PC-3 (cell line): ENCODE measurements at regions not wholly inside any gene's neighbourhood (a gene's known extent, or its start where the extent isn't known, plus 50 kb on each side); places are given as distances from the start of the nearest gene placed in this dataset.

Experiments
- ATAC-seq: fragments of 200-7000 bp; cut with Tn5 transposase; 2 replicates; pipeline ENCODE4 v1.9.1; 2020; ENCODE audit warnings: mild to moderate bottlenecking, moderate library complexity
- BruUV-seq: library from RNA; stranded (reverse); fragments of 400-500 nt; replicated peaks from 2 replicates; lab custom pipeline; 2021; lab: Mats Ljungman, UMichigan
- CTCF ChIA-PET: fragments of 300-600 bp; sonication (Branson Sonifier 250); formaldehyde crosslinking; loops from one replicate; lab custom pipeline; 2022; ENCODE audit warnings: antibody characterized with exemption; lab: Charles Lee
- POLR2A ChIA-PET: fragments of 300-600 bp; sonication (Branson Sonifier 250); formaldehyde crosslinking; loops from one replicate; lab custom pipeline; 2022; ENCODE audit warnings: antibody characterized with exemption; ENCODE audit not compliant: unreplicated experiment; lab: Charles Lee
- DNase-seq: peaks from one replicate; pipeline ENCODE4 v3.0.0-alpha.2; 2015
- H2AFZ ChIP-seq: fragments of 300-600 bp; sonication (generic); 2 replicates; pipeline ENCODE4 v1.6.0; 2016; ENCODE audit warnings: antibody characterized with exemption, low read length
- H3F3A ChIP-seq: fragments of 300-600 bp; sonication (generic); one replicate; pipeline ENCODE4 v1.6.0; 2017; ENCODE audit warnings: antibody characterized with exemption, low read length, control low read depth, mild to moderate bottlenecking; ENCODE audit not compliant: unreplicated experiment
- H3K27ac ChIP-seq: fragments of 300-600 bp; sonication (generic); 2 replicates; pipeline ENCODE4 v1.5.1; 2016; ENCODE audit warnings: mild to moderate bottlenecking, low read length
- H3K27me3 ChIP-seq: fragments of 300-600 bp; sonication (generic); 2 replicates; pipeline ENCODE4 v1.6.1; 2016; ENCODE audit warnings: low read length, mixed read lengths
- H3K36me3 ChIP-seq: fragments of 300-600 bp; sonication (generic); 2 replicates; pipeline ENCODE4 v1.6.1; 2016; ENCODE audit warnings: low read depth, mixed run types, low read length, mixed read lengths
- H3K4me1 ChIP-seq: fragments of 300-600 bp; sonication (generic); 2 replicates; pipeline ENCODE4 v1.5.1; 2016; ENCODE audit warnings: low read length; ENCODE audit not compliant: insufficient read depth
- H3K4me2 ChIP-seq: fragments of 300-600 bp; sonication (generic); 2 replicates; pipeline ENCODE4 v1.6.0; 2016; ENCODE audit warnings: low read length
- H3K4me3 ChIP-seq: fragments of 300-600 bp; sonication (generic); 2 replicates; pipeline ENCODE4 v1.5.1; 2016; ENCODE audit warnings: mild to moderate bottlenecking, low read length, mixed read lengths
- H3K79me2 ChIP-seq: fragments of 300-600 bp; sonication (generic); 2 replicates; pipeline ENCODE4 v1.6.1; 2017; ENCODE audit warnings: low read length, mixed read lengths
- H3K9ac ChIP-seq: fragments of 300-600 bp; sonication (generic); 2 replicates; pipeline ENCODE4 v1.6.0; 2016; ENCODE audit warnings: mild to moderate bottlenecking, low read length
- H3K9me2 ChIP-seq: fragments of 300-600 bp; sonication (generic); replicated peaks from 2 replicates; pipeline ENCODE4 v1.6.1; 2016; ENCODE audit warnings: mixed run types, low read length, mixed read lengths
- H3K9me3 ChIP-seq: fragments of 300-600 bp; sonication (generic); 2 replicates; pipeline ENCODE4 v1.6.1; 2016; ENCODE audit warnings: low read length, mixed read lengths
- H4K20me1 ChIP-seq: fragments of 300-600 bp; sonication (generic); 2 replicates; pipeline ENCODE4 v1.6.1; 2016; ENCODE audit warnings: low read length, mixed read lengths
- EZH2 ChIP-seq: fragments of 300-600 bp; sonication (generic); IDR thresholded peaks from one replicate; pipeline ENCODE4 v1.6.1; 2017; ENCODE audit warnings: antibody characterized with exemption, mild to moderate bottlenecking, low read length; ENCODE audit not compliant: unreplicated experiment
- EZH2phosphoT487 ChIP-seq: fragments of 300-600 bp; sonication (generic); IDR thresholded peaks from 2 replicates; pipeline ENCODE4 v1.6.1; 2018; ENCODE audit warnings: mild to moderate bottlenecking, antibody characterized with exemption, low read length, borderline replicate concordance
- intact Hi-C: fragments of 100-400 bp; cut with micrococcal nuclease; formaldehyde crosslinking; loops from 2 replicates; pipeline ENCODE4 v1.9.0; 2023
- TF ChIP-seq, protein P1 (sequence below): fragments of 300-600 bp; sonication (generic); conservative IDR thresholded peaks from 2 replicates; pipeline ENCODE4 v1.5.1; 2017; ENCODE audit warnings: antibody characterized with exemption, low read depth, mild to moderate bottlenecking, low read length

DNA sequence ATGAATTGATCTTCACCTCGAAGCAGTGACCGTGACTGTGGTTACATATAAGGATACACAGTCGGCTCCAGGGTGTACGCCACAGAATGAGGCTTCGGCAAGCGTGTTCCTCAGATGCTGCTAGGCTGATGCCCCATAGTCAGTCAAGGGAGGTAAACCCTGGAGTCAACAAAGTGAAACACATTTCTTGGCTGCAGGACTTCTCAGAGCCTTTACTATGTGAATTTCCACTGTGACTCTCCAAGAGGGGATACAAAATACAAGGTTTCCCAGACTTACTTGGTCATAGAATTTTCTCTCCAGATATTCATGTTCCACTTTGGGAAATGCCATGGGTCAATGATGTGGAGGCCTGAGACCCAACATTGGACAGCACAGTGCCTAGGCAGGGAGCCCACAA is 260.6 kb downstream of the BCL11B start:
- no peak for TF ChIP-seq EZH2
- no peak for TF ChIP-seq EZH2phosphoT487
- TF ChIP-seq, protein P1, sequence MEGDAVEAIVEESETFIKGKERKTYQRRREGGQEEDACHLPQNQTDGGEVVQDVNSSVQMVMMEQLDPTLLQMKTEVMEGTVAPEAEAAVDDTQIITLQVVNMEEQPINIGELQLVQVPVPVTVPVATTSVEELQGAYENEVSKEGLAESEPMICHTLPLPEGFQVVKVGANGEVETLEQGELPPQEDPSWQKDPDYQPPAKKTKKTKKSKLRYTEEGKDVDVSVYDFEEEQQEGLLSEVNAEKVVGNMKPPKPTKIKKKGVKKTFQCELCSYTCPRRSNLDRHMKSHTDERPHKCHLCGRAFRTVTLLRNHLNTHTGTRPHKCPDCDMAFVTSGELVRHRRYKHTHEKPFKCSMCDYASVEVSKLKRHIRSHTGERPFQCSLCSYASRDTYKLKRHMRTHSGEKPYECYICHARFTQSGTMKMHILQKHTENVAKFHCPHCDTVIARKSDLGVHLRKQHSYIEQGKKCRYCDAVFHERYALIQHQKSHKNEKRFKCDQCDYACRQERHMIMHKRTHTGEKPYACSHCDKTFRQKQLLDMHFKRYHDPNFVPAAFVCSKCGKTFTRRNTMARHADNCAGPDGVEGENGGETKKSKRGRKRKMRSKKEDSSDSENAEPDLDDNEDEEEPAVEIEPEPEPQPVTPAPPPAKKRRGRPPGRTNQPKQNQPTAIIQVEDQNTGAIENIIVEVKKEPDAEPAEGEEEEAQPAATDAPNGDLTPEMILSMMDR: no peak
- ChIA-PET POLR2A (no interaction called here), CTCF (no interaction called here)
- H3K4me1 ChIP-seq: no peaks in the 10 kb centered on the region
- H3K27me3 ChIP-seq: peaks cover 15% of the 10 kb centered on the region; the same call in 1 of the 2 replicates
- no peak for DNase-seq
- intact Hi-C loops: no loop called here
- no peak overlapping the region for H3K27ac ChIP-seq
- H3K9me2 ChIP-seq: no peaks in the 10 kb centered on the region
- no peaks in the 10 kb centered on the region for H3K79me2 ChIP-seq
- H3K36me3 ChIP-seq: no peaks in the 10 kb centered on the region
- no peak overlapping the region for H3K9ac ChIP-seq
- H3K4me2 ChIP-seq: no peak overlapping the region
- no peaks in the 10 kb centered on the region for H3K9me3 ChIP-seq
- no peaks in the 10 kb centered on the region for H4K20me1 ChIP-seq
- H3F3A ChIP-seq: no peaks in the 10 kb centered on the region
- no peak for ATAC-seq
- no peak overlapping the region for H2AFZ ChIP-seq
- no peak overlapping the region for H3K4me3 ChIP-seq
- no TSS peak for BruUV-seq

- Histone ChIP-seq H3K27me3 (peaks cover 14% of the 10 kb centered on the region; the same call in 1 of the 2 replicates), H4K20me1 (no peaks in the 10 kb centered on the region), H2AFZ (no peak overlapping the region), H3K4me1 (no peaks in the 10 kb centered on the region), H3K9me2 (no peaks in the 10 kb centered on the region), H3K4me2 (no peak overlapping the region), H3K27ac (no peak overlapping the region), H3K9ac (no peak overlapping the region), H3K4me3 (no peak overlapping the region), H3K36me3 (no peaks in the 10 kb centered on the region), H3K79me2 (no peaks in the 10 kb centered on the region), H3F3A (no peaks in the 10 kb centered on the region), H3K9me3 (no peaks in the 10 kb centered on the region)
- no TSS peak for BruUV-seq
- intact Hi-C loops: no loop called here
- TF ChIP-seq, protein P1: no peak
- TF ChIP-seq EZH2phosphoT487: no peak
- TF ChIP-seq EZH2: no peak
- POLR2A ChIA-PET: no interaction called here
- ATAC-seq (no peak), DNase-seq (no peak)
- CTCF ChIA-PET: no interaction called here
Observed at GRCh38 chr14:99012703-99013102, 259.3 kb downstream of the BCL11B start.

DNA sequence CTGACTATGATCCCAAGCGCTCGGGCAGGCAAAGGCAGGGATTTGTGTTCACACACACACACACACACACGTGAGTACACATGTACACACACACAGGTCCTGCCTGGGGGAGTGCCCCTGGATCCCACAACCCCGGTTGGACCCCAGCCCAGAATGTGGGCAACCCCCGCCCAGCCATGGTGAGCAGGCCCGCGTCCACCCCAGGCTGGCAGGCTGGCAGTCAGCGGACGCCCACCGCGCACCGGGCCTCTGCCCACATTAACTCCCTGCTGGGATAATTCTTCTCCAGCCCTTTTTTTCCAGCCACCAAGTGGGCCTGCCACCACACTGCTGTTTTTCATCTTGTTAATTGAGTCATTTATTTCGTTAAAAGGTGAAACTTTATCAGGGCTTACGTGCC is 256.2 kb downstream of the BCL11B start:
- H3K27me3 ChIP-seq: peaks cover 14% of the 10 kb centered on the region; the same call in 1 of the 2 replicates
- intact Hi-C loops: no loop called here
- H3K27ac ChIP-seq: no peak overlapping the region
- H3K79me2 ChIP-seq: no peaks in the 10 kb centered on the region
- ChIA-PET POLR2A (no interaction called here), CTCF (no interaction called here)
- BruUV-seq: no TSS peak
- H3K36me3 ChIP-seq: no peaks in the 10 kb centered on the region
- ATAC-seq (no peak), DNase-seq (no peak)
- no peaks in the 10 kb centered on the region for H3K9me3 ChIP-seq
- no peaks in the 10 kb centered on the region for H4K20me1 ChIP-seq
- H2AFZ ChIP-seq: no peak overlapping the region
- H3K4me1 ChIP-seq: no peaks in the 10 kb centered on the region
- no peak overlapping the region for H3K4me3 ChIP-seq
- H3K4me2 ChIP-seq: no peak overlapping the region
- no peaks in the 10 kb centered on the region for H3F3A ChIP-seq
- no peak for TF ChIP-seq EZH2
- TF ChIP-seq, protein P1: no peak
- TF ChIP-seq EZH2phosphoT487: no peak
- H3K9ac ChIP-seq: no peak overlapping the region
- H3K9me2 ChIP-seq: no peaks in the 10 kb centered on the region
